ENCODE measurements at regions not wholly inside any gene's neighbourhood (a gene's known extent, or its start where the extent isn't known, plus 50 kb on each side); places are given as distances from the start of the nearest gene placed in this dataset.

GRCh38 chr16:51888534-51888933, 658.4 kb downstream of the TOX3 start:
- TF ChIP-seq CTCF (IDR thresholded peaks at IDR 0.05; ENCODE audit: insufficient read depth, low read depth, low read length) = no peak
- DNase-seq (ENCODE audit: low read depth) = no peak
- ChIA-PET POLR2A (no interaction called here), CTCF (no interaction called here)
- H3K27me3 ChIP-seq (ENCODE audit: control insufficient read depth, insufficient read depth, low read length) = no peaks in the 10 kb centered on the region
- no peaks in the 10 kb centered on the region for H3K36me3 ChIP-seq (ENCODE audit: control insufficient read depth, insufficient read depth, low read length)
- no peak overlapping the region for H3K4me3 ChIP-seq (ENCODE audit: low read depth, low read length)

GRCh38 chr16:51888016-51888415, 658.9 kb downstream of the TOX3 start:
- no peaks in the 10 kb centered on the region for H3K36me3 ChIP-seq (ENCODE audit: control insufficient read depth, insufficient read depth, low read length)
- no peaks in the 10 kb centered on the region for H3K27me3 ChIP-seq (ENCODE audit: control insufficient read depth, insufficient read depth, low read length)
- peak; percentile 9 for DNase-seq (ENCODE audit: low read depth)
- no peak for TF ChIP-seq CTCF (IDR thresholded peaks at IDR 0.05; ENCODE audit: insufficient read depth, low read depth, low read length)
- POLR2A ChIA-PET = no interaction called here
- CTCF ChIA-PET = no interaction called here
- H3K4me3 ChIP-seq (ENCODE audit: low read depth, low read length) = no peak overlapping the region

GRCh38 chr16:51886456-51886855, 660.5 kb downstream of the TOX3 start:
- ChIA-PET CTCF (interaction anchor here (0.7 kb wide), 1 partner anchor 32 kb away, joined by 3 read pairs; no protein-coding TSS in a partner anchor), POLR2A (no interaction called here)
- Histone ChIP-seq H3K27me3 (ENCODE audit: control insufficient read depth, insufficient read depth, low read length) (no peaks in the 10 kb centered on the region), H3K36me3 (ENCODE audit: control insufficient read depth, insufficient read depth, low read length) (no peaks in the 10 kb centered on the region), H3K4me3 (ENCODE audit: low read depth, low read length) (no peak overlapping the region)
- TF ChIP-seq CTCF (IDR thresholded peaks at IDR 0.05; ENCODE audit: insufficient read depth, low read depth, low read length) = no peak
- DNase-seq (ENCODE audit: low read depth) = no peak

GRCh38 chr16:51884773-51885172, 662.2 kb downstream of the TOX3 start:
- no peaks in the 10 kb centered on the region for H3K36me3 ChIP-seq (ENCODE audit: control insufficient read depth, insufficient read depth, low read length)
- H3K27me3 ChIP-seq (ENCODE audit: control insufficient read depth, insufficient read depth, low read length) = no peaks in the 10 kb centered on the region
- ChIA-PET POLR2A (no interaction called here), CTCF (no interaction called here)
- DNase-seq (ENCODE audit: low read depth) = no peak
- no peak for TF ChIP-seq CTCF (IDR thresholded peaks at IDR 0.05; ENCODE audit: insufficient read depth, low read depth, low read length)
- H3K4me3 ChIP-seq (ENCODE audit: low read depth, low read length) = no peak overlapping the region

GRCh38 chr16:51881731-51882130, 665.2 kb downstream of the TOX3 start:
- ChIA-PET POLR2A (no interaction called here), CTCF (interaction anchor here (1.3 kb wide), 1 partner anchor 101 kb away, joined by 3 read pairs; no protein-coding TSS in a partner anchor)
- Histone ChIP-seq H3K36me3 (ENCODE audit: control insufficient read depth, insufficient read depth, low read length) (no peaks in the 10 kb centered on the region), H3K27me3 (ENCODE audit: control insufficient read depth, insufficient read depth, low read length) (no peaks in the 10 kb centered on the region), H3K4me3 (ENCODE audit: low read depth, low read length) (no peak overlapping the region)
- TF ChIP-seq CTCF (IDR thresholded peaks at IDR 0.05; ENCODE audit: insufficient read depth, low read depth, low read length) = no peak
- no peak for DNase-seq (ENCODE audit: low read depth)

All from BJ (cell line).